ENCODE measurements at regions not wholly inside any gene's neighbourhood (a gene's known extent, or its start where the extent isn't known, plus 50 kb on each side); places are given as distances from the start of the nearest gene placed in this dataset.

DNA sequence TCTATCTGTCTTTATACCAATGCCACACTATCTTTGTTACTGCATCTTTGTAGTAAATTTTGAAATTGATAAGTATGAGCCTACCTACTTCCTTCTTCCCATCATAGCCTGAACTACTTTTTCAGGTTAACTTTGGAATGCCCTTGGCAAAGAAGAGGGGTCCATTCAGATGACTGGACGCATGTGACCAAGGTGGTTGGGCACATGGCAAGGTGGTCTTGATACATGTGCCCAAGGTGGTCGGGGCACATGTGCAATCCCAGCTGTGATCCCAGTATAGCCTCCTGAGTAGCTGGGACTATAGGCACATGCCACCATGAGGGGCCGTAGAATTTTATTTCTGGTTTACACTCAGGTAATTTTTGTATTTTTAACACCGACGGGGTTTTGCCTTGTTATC, 330.2 kb downstream of the GABRB3 start:
- no peaks in the 10 kb centered on the region for H3K36me3 ChIP-seq (ENCODE audit: insufficient read depth in 1 of 2, low read depth in 1 of 2)
- WGBS, 3 donors: 88 to 94% (median 92%) methylated on average over 5 of the region's 5 CpGs
- H3K27me3 ChIP-seq (ENCODE audit: insufficient read depth in 3 of 3, low read length in 2 of 3): no peaks in the 10 kb centered on the region
- H3K27ac ChIP-seq: no peak overlapping the region
- intact Hi-C loops (cut with DNase I): no loop called here
- no peaks in the 10 kb centered on the region for H3K4me1 ChIP-seq
- H3K4me3 ChIP-seq: no peak overlapping the region
- H3K9me3 ChIP-seq: no peaks in the 10 kb centered on the region
- ATAC-seq: no peak
- DNase-seq: no peak
- TF ChIP-seq CTCF (IDR thresholded peaks at IDR 0.05): no peak

- ATAC-seq: no peak
- Histone ChIP-seq H3K4me3 (no peak overlapping the region), H3K4me1 (no peaks in the 10 kb centered on the region), H3K27me3 (ENCODE audit: insufficient read depth in 3 of 3, low read length in 2 of 3) (no peaks in the 10 kb centered on the region), H3K36me3 (ENCODE audit: insufficient read depth in 1 of 2, low read depth in 1 of 2) (no peaks in the 10 kb centered on the region), H3K9me3 (no peaks in the 10 kb centered on the region), H3K27ac (no peak overlapping the region)
- DNase-seq: no peak
- no peak for TF ChIP-seq CTCF (IDR thresholded peaks at IDR 0.05)
- intact Hi-C loops (cut with DNase I): no loop called here
- WGBS, 3 donors: 41 to 55% (median 45%) methylated on average over 3 of the region's 3 CpGs
These were observed 333.2 kb downstream of the GABRB3 start for GRCh38 chr15:26439681-26440080.

- 88 to 91% (median 90%) methylated on average over 6 of the region's 6 CpGs for WGBS, 3 donors
- H3K27ac ChIP-seq: no peak overlapping the region
- H3K4me1 ChIP-seq: no peaks in the 10 kb centered on the region
- ATAC-seq (no peak), DNase-seq (no peak)
- H3K4me3 ChIP-seq: no peak overlapping the region
- no peaks in the 10 kb centered on the region for H3K9me3 ChIP-seq
- intact Hi-C loops (cut with DNase I): no loop called here
- TF ChIP-seq CTCF (IDR thresholded peaks at IDR 0.05): no peak
- no peaks in the 10 kb centered on the region for H3K36me3 ChIP-seq (ENCODE audit: insufficient read depth in 1 of 2, low read depth in 1 of 2)
- no peaks in the 10 kb centered on the region for H3K27me3 ChIP-seq (ENCODE audit: insufficient read depth in 3 of 3, low read length in 2 of 3)
These were observed 334.1 kb downstream of the GABRB3 start for GRCh38 chr15:26438718-26439117.

DNA sequence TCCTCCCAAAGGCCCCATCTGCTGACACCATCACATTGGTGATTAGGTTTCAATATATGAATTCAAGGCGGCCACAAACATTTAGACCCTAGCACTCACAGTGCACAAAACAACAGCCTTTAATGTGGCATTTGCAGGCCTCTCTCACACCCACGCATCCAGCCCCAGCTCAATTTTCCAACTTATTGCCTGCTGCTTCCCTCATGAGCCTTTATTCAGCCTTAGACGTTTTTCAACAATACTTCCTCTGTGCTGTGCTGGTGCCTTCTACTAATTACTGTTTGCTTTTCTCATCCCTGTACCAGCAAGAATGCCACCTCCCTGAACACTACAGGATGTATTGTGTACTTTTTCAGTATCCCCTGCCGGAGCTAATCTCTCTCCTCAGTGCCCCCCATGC, 334.6 kb downstream of the GABRB3 start:
- Histone ChIP-seq H3K36me3 (ENCODE audit: insufficient read depth in 1 of 2, low read depth in 1 of 2) (no peaks in the 10 kb centered on the region), H3K27ac (no peak overlapping the region), H3K4me1 (no peaks in the 10 kb centered on the region), H3K27me3 (ENCODE audit: insufficient read depth in 3 of 3, low read length in 2 of 3) (no peaks in the 10 kb centered on the region), H3K4me3 (no peak overlapping the region), H3K9me3 (no peaks in the 10 kb centered on the region)
- intact Hi-C loops (cut with DNase I): no loop called here
- ATAC-seq: no peak
- WGBS, 3 donors: 63 to 74% (median 69%) methylated on average over 4 of the region's 4 CpGs
- no peak for TF ChIP-seq CTCF (IDR thresholded peaks at IDR 0.05)
- DNase-seq: no peak

GRCh38 chr15:26433818-26434217, 339.0 kb downstream of the GABRB3 start:
- no peak for ATAC-seq
- TF ChIP-seq CTCF (IDR thresholded peaks at IDR 0.05): no peak
- H3K27me3 ChIP-seq (ENCODE audit: insufficient read depth in 3 of 3, low read length in 2 of 3): no peaks in the 10 kb centered on the region
- H3K4me1 ChIP-seq: no peaks in the 10 kb centered on the region
- 38 to 58% (median 45%) methylated on average over 5 of the region's 5 CpGs for WGBS, 3 donors
- H3K27ac ChIP-seq: no peak overlapping the region
- H3K9me3 ChIP-seq: no peaks in the 10 kb centered on the region
- H3K4me3 ChIP-seq: no peak overlapping the region
- DNase-seq: no peak
- H3K36me3 ChIP-seq (ENCODE audit: insufficient read depth in 1 of 2, low read depth in 1 of 2): no peaks in the 10 kb centered on the region
- intact Hi-C loops (cut with DNase I): no loop called here

All from psoas muscle (tissue), 7 donors.